K562 (cell line): ENCODE measurements at regions not wholly inside any gene's neighbourhood (a gene's known extent, or its start where the extent isn't known, plus 50 kb on each side); places are given as distances from the start of the nearest gene placed in this dataset.

Source experiments
- ATAC-seq: fragments of 200-7000 bp; cut with Tn5 transposase; 3 replicates; pipeline ENCODE4 v1.9.1; 2020; ENCODE audit warnings: moderate library complexity
- BruUV-seq: library from RNA; stranded (reverse); fragments of 400-500 nt; replicated peaks from 2 replicates; lab custom pipeline; 2021; lab: Mats Ljungman, UMichigan
- CTCF ChIA-PET: fragments of 300-600 bp; formaldehyde crosslinking; extraction: SDS; loops from one replicate; lab custom pipeline; 2021; ENCODE audit warnings: low intra/inter-chr PET ratio; lab: Yijun Ruan, JAX
- POLR2A ChIA-PET: fragments of 300-600, 350-650 bp; sonication (Branson Sonifier 250); formaldehyde crosslinking; extraction: SDS; loops from one replicate; lab custom pipeline; 2021; ENCODE audit warnings: antibody characterized with exemption, inconsistent platforms; lab: Yijun Ruan, JAX
- DNase-seq, 4 experiments: peaks; one replicate each; pipeline versions ENCODE4 v3.0.0 to v3.0.0-alpha.2; 2011 to 2018; ENCODE audit warnings: low spot score in 3 of 4, mixed read lengths in 3 of 4; ENCODE audit errors: extremely low read depth in 1 of 4
- FAIRE-seq: peaks from 2 replicates; lab custom pipeline; 2011; peaks lifted over from hg19 to GRCh38; lab: Jason Lieb, UNC
- H2AFZ ChIP-seq: 2 replicates; pipeline ENCODE4 v1.6.0; 2011; ENCODE audit warnings: low read depth, low read length, control low read depth, inconsistent platforms
- H3K27ac ChIP-seq: fragments of 200-600 bp; 3 replicates; pipeline ENCODE4 v1.8.0; 2011; ENCODE audit warnings: low read depth, mild to moderate bottlenecking, control low read depth, inconsistent platforms, low read length, moderate library complexity, mixed read lengths; ENCODE audit errors: extremely low read depth
- H3K27me3 ChIP-seq, 2 experiments: fragments of 300-600 bp in 1 of 2; 2 replicates in 1 of 2; 3 replicates in 1 of 2; pipeline versions ENCODE4 v1.6.0 to v1.8.0; 2011; ENCODE audit warnings: inconsistent platforms in 2 of 2, low read length in 2 of 2, mild to moderate bottlenecking in 1 of 2, mixed read lengths in 1 of 2, moderate library complexity in 1 of 2; ENCODE audit not compliant: control insufficient read depth in 2 of 2, insufficient read depth in 2 of 2
- H3K36me3 ChIP-seq: fragments of 300-600 bp; 3 replicates; pipeline ENCODE4 v1.8.0; 2011; ENCODE audit warnings: mild to moderate bottlenecking, low read length, inconsistent platforms; ENCODE audit not compliant: control insufficient read depth, insufficient read depth
- H3K4me1 ChIP-seq, 2 experiments: fragments of 200-600 bp in 1 of 2; replicated peaks in 1 of 2; 2 replicates in 1 of 2; 3 replicates in 1 of 2; pipeline versions ENCODE4 v1.5.1 to v1.8.0; 2011; ENCODE audit warnings: inconsistent platforms in 2 of 2, low read length in 2 of 2, mild to moderate bottlenecking in 1 of 2, mixed read lengths in 1 of 2, moderate library complexity in 1 of 2; ENCODE audit not compliant: control insufficient read depth in 2 of 2, insufficient read depth in 2 of 2
- H3K4me2 ChIP-seq: 2 replicates; pipeline ENCODE4 v1.6.1; 2011; ENCODE audit warnings: low read length, control low read depth, inconsistent platforms, mixed read lengths; ENCODE audit not compliant: insufficient read depth
- H3K4me3 ChIP-seq: fragments of 200-600 bp; sonication (generic), shearing (Covaris generic); 2 replicates; pipeline ENCODE4 v1.5.1; 2016; ENCODE audit warnings: control low read depth, inconsistent platforms
- H3K79me2 ChIP-seq: fragments of 200-600 bp; 3 replicates; pipeline ENCODE4 v1.8.0; 2011; ENCODE audit warnings: low read length, inconsistent platforms; ENCODE audit not compliant: control insufficient read depth, insufficient read depth
- H3K9ac ChIP-seq, 2 experiments: 2 replicates each; pipeline versions ENCODE4 v1.6.0 to v1.6.1; 2011; ENCODE audit warnings: low read depth in 2 of 2, low read length in 2 of 2, control low read depth in 1 of 2, inconsistent platforms in 1 of 2, mild to moderate bottlenecking in 1 of 2, mixed read lengths in 1 of 2; ENCODE audit not compliant: insufficient read depth in 1 of 2
- H3K9me1 ChIP-seq: one replicate; pipeline ENCODE4 v1.6.0; 2011; ENCODE audit warnings: inconsistent platforms, mild to moderate bottlenecking, low read length, moderate library complexity; ENCODE audit not compliant: control insufficient read depth, insufficient read depth
- H3K9me3 ChIP-seq: replicated peaks from 2 replicates; pipeline ENCODE4 v1.5.1; 2011; ENCODE audit warnings: low read depth, low read length, inconsistent platforms; ENCODE audit not compliant: control insufficient read depth, insufficient read depth
- H4K20me1 ChIP-seq: replicated peaks from 2 replicates; pipeline ENCODE4 v1.6.1; 2011; ENCODE audit warnings: low read length, inconsistent platforms, mixed read lengths; ENCODE audit not compliant: control insufficient read depth, insufficient read depth
- BDP1 ChIP-seq: IDR thresholded peaks from 3 replicates; pipeline ENCODE4 v1.6.1; 2011; ENCODE audit not compliant: insufficient read length, insufficient read depth
- BMI1 ChIP-seq: fragments of 150-350 bp; IDR thresholded peaks from 2 replicates; pipeline ENCODE4 v1.6.1; 2014; ENCODE audit warnings: low read length
- HMBOX1 ChIP-seq: sonication (generic); IDR thresholded peaks from 2 replicates; pipeline ENCODE4 v1.6.1; 2016
- HOXB6 ChIP-seq: fragments of 250-450 bp; sonication (Bioruptor Pico); IDR thresholded peaks from 2 replicates; pipeline ENCODE4 v1.5.1; 2022; ENCODE audit warnings: mild to moderate bottlenecking, borderline replicate concordance
- ID3 ChIP-seq, 2 experiments: fragments of 250-450 bp in 1 of 2; fragments of 450-650 bp in 1 of 2; sonication (Bioruptor Pico) in 1 of 2; IDR thresholded peaks; 2 replicates each; pipeline versions ENCODE4 v1.6.1 to v1.8.0; 2016 to 2021; ENCODE audit warnings: mild to moderate bottlenecking in 2 of 2, moderate library complexity in 2 of 2, missing compliant biosample characterization in 1 of 2, missing genetic modification characterization in 1 of 2
- KDM1A ChIP-seq, 2 experiments: fragments of 450-650 bp; IDR thresholded peaks; 2 replicates each; pipeline ENCODE4 v1.6.1; 2016; ENCODE audit warnings: mild to moderate bottlenecking in 2 of 2
- KLF13 ChIP-seq: fragments of 450-650 bp; IDR thresholded peaks from 2 replicates; pipeline ENCODE4 v1.6.1; 2016; ENCODE audit warnings: missing genetic modification characterization, low read depth, mild to moderate bottlenecking, missing compliant biosample characterization, moderate library complexity, borderline replicate concordance
- MLLT1 ChIP-seq, 2 experiments: fragments of 450-650 bp; IDR thresholded peaks; 2 replicates each; pipeline ENCODE4 v1.6.1; 2016
- SMAD1 ChIP-seq: fragments of 150-350 bp; IDR thresholded peaks from 2 replicates; pipeline ENCODE4 v1.6.1; 2014; ENCODE audit warnings: low read length, low read depth; ENCODE audit not compliant: partially characterized antibody
- THRAP3 ChIP-seq: fragments of 450-650 bp; IDR thresholded peaks from 2 replicates; pipeline ENCODE4 v1.6.1; 2016; ENCODE audit warnings: mild to moderate bottlenecking, inconsistent platforms, borderline replicate concordance
- ZBED1 ChIP-seq: IDR thresholded peaks from 2 replicates; pipeline ENCODE4 v1.6.1; 2014
- ZFP30 ChIP-seq: fragments of 250-450 bp; sonication (Bioruptor Pico); IDR thresholded peaks from 2 replicates; pipeline ENCODE4 v1.8.0; 2022; ENCODE audit warnings: moderate library complexity, mild to moderate bottlenecking, inconsistent platforms, borderline replicate concordance
- ZNF146 ChIP-seq: IDR thresholded peaks from one replicate; pipeline ENCODE4 v1.6.1; 2018; ENCODE audit warnings: missing compliant biosample characterization; ENCODE audit not compliant: unreplicated experiment
- ZNF184 ChIP-seq: sonication (generic); formaldehyde crosslinking; IDR thresholded peaks from 2 replicates; pipeline ENCODE4 v1.5.0; 2020; ENCODE audit warnings: missing genetic modification reagents
- ZNF239 ChIP-seq: fragments of 250-450 bp; sonication (Bioruptor Pico); IDR thresholded peaks from 2 replicates; pipeline ENCODE4 v1.4.0; 2020; ENCODE audit warnings: mild to moderate bottlenecking
- ZNF324 ChIP-seq: fragments of 250-450 bp; sonication (Bioruptor Pico); IDR thresholded peaks from 2 replicates; pipeline ENCODE4 v1.4.0; 2020; ENCODE audit warnings: mild to moderate bottlenecking
- ZNF41 ChIP-seq: fragments of 250-450 bp; sonication (Bioruptor Pico); conservative IDR thresholded peaks from 2 replicates; pipeline ENCODE4 v1.4.0; 2020; ENCODE audit warnings: mild to moderate bottlenecking
- WGBS: fragments of 100-300 bp; shearing (Covaris generic); methylation state at CpG from one replicate; pipeline ENCODE4 v1.1.6; 2016; ENCODE audit warnings: low coverage, mixed read lengths; ENCODE audit not compliant: insufficient coverage; ENCODE audit errors: missing lambda C conversion rate; 5-methylcytosine and 5-hydroxymethylcytosine counted together
- in situ Hi-C: fragments of 300-500 bp; cut with MboI; formaldehyde crosslinking; loops from 4 replicates; pipeline ENCODE4 v1.15.0; 2018; ENCODE audit warnings: inconsistent platforms, mixed read lengths
- intact Hi-C: fragments of 100-400 bp; cut with micrococcal nuclease; formaldehyde crosslinking; loops from 2 replicates; pipeline ENCODE4 v1.14.2; 2022
- TF ChIP-seq, protein P1 (sequence below): sonication (generic); formaldehyde crosslinking; IDR thresholded peaks from 2 replicates; pipeline ENCODE4 v1.4.0; 2020; ENCODE audit warnings: mild to moderate bottlenecking, missing genetic modification reagents
- TF ChIP-seq, protein P2 (sequence below): sonication (generic); formaldehyde crosslinking; IDR thresholded peaks from 2 replicates; pipeline ENCODE4 v1.9.0; 2022; ENCODE audit warnings: mild to moderate bottlenecking, missing genetic modification reagents

GRCh38 chr12:83245156-83245555, 558.5 kb downstream of the TMTC2 start:
- in situ Hi-C loops: no loop called here
- no peak overlapping the region for H3K9ac ChIP-seq
- FAIRE-seq (no peak), ATAC-seq (no peak), DNase-seq (no peak)
- H3K9me3 ChIP-seq: no peaks in the 10 kb centered on the region
- no peak overlapping the region for H3K4me2 ChIP-seq
- no peak overlapping the region for H2AFZ ChIP-seq
- no peaks in the 10 kb centered on the region for H3K9me1 ChIP-seq
- H3K4me1 ChIP-seq: no peaks in the 10 kb centered on the region
- intact Hi-C loops: no loop called here
- BruUV-seq: no TSS peak
- 31% methylated on average over 3 of the region's 3 CpGs for WGBS
- H3K27ac ChIP-seq: no peak overlapping the region
- no peaks in the 10 kb centered on the region for H3K79me2 ChIP-seq
- H4K20me1 ChIP-seq: no peaks in the 10 kb centered on the region
- no peaks in the 10 kb centered on the region for H3K36me3 ChIP-seq
- no peak overlapping the region for H3K4me3 ChIP-seq
- H3K27me3 ChIP-seq: no peaks in the 10 kb centered on the region
- ChIA-PET CTCF (no interaction called here), POLR2A (no interaction called here)
- TF ChIP-seq MLLT1 (IDR thresholded peaks at IDR 0.05) (no peak), ZNF184 (no peak), HMBOX1 (no peak), ID3 (CRISPR knock-in tag; IDR thresholded peaks at IDR 0.05) (no peak), ID3 (tag; IDR thresholded peaks at IDR 0.05) (no peak), SMAD1 (no peak), ZNF324 (no peak), ZBED1 (no peak), KDM1A (IDR thresholded peaks at IDR 0.05) (no peak), BDP1 (no peak), BMI1 (no peak), ZNF146 (CRISPR knock-in tag) (no peak), KLF13 (tag) (no peak), ZFP30 (CRISPR knock-in tag) (no peak), ZNF239 (CRISPR knock-in tag) (no peak), ZNF41 (no peak), HOXB6 (CRISPR knock-in tag) (no peak), THRAP3 (no peak)
- TF ChIP-seq, protein P1, sequence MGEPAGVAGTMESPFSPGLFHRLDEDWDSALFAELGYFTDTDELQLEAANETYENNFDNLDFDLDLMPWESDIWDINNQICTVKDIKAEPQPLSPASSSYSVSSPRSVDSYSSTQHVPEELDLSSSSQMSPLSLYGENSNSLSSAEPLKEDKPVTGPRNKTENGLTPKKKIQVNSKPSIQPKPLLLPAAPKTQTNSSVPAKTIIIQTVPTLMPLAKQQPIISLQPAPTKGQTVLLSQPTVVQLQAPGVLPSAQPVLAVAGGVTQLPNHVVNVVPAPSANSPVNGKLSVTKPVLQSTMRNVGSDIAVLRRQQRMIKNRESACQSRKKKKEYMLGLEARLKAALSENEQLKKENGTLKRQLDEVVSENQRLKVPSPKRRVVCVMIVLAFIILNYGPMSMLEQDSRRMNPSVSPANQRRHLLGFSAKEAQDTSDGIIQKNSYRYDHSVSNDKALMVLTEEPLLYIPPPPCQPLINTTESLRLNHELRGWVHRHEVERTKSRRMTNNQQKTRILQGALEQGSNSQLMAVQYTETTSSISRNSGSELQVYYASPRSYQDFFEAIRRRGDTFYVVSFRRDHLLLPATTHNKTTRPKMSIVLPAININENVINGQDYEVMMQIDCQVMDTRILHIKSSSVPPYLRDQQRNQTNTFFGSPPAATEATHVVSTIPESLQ: no peak
- TF ChIP-seq, protein P2, sequence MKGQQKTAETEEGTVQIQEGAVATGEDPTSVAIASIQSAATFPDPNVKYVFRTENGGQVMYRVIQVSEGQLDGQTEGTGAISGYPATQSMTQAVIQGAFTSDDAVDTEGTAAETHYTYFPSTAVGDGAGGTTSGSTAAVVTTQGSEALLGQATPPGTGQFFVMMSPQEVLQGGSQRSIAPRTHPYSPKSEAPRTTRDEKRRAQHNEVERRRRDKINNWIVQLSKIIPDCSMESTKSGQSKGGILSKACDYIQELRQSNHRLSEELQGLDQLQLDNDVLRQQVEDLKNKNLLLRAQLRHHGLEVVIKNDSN (CRISPR knock-in tag): no peak
